ENCODE measurements at regions not wholly inside any gene's neighbourhood (a gene's known extent, or its start where the extent isn't known, plus 50 kb on each side); places are given as distances from the start of the nearest gene placed in this dataset.

DNA sequence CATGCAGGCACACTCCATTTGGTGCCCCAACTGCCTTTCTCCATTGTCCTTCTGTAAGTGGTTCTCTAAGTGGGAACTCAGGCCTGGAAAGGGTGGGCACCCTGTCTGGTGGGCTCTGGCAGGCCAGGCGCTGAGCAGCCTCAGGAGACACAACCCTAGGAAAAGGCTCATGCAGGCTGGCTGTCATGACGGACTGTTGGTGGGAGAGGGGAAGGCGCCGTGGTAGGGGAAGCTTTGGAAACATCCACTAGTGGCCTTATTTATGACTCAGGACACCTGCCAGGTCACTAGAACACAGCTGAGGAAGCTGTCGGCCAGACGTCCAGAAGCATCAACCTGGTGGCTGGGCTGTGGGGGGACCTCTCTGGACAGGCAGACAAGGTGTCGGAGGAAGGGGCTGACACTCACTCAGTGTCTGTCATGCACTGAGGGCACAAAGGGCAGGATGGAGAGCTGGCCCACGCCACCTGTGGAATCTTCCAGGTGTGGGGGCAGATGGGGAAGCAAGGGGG, 216.0 kb downstream of the SEC14L1 start:
- TF ChIP-seq CTCF (IDR thresholded peaks at IDR 0.05; ENCODE audit: low read depth, low read length) = no peak
- TF ChIP-seq EZH2phosphoT487 (IDR thresholded peaks at IDR 0.05; ENCODE audit: low read depth) = no peak

All from OCI-LY3 (cell line).